Coronary artery (tissue), 2 donors: ENCODE measurements at regions not wholly inside any gene's neighbourhood (a gene's known extent, or its start where the extent isn't known, plus 50 kb on each side); places are given as distances from the start of the nearest gene placed in this dataset.

Experiments
- DNase-seq: peaks from one replicate; pipeline ENCODE4 v3.0.0-alpha.2; 2017; ENCODE audit warnings: low spot score
- H3K27ac ChIP-seq, 2 donors: fragments of 200-600 bp; sonication (generic); one replicate each; pipeline ENCODE4 v1.5.1; 2016 to 2019
- H3K4me3 ChIP-seq: fragments of 200-600 bp; sonication (generic); 2 replicates; pipeline ENCODE4 v1.5.1; 2016; ENCODE audit warnings: mild to moderate bottlenecking, moderate library complexity
- TF ChIP-seq, protein P1 (sequence below): fragments of 200-600 bp; sonication (generic); IDR thresholded peaks from one replicate; pipeline ENCODE4 v1.5.1; 2019; ENCODE audit warnings: antibody characterized with exemption

DNA sequence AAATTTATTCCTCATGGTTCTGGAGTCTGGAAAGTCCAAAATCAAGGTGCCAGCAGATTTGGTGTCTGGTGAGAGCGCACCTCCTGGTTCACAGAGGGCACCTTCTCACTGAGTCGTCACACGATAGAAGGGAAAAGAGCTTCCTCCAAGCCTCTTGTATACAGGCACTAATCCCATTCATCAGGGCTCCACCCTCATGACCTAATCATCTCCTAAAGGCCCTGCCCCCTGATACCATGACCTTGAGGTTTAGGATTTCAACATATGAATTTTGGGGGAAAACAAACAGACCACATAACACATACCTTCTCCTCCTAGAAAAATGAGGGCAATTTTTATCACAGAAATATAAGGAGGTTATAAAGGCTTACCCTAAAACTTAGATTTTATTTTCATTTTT lies 88.0 kb upstream of the NFIA start:
- no peak for DNase-seq
- no peak overlapping the region for H3K4me3 ChIP-seq
- TF ChIP-seq, protein P1, sequence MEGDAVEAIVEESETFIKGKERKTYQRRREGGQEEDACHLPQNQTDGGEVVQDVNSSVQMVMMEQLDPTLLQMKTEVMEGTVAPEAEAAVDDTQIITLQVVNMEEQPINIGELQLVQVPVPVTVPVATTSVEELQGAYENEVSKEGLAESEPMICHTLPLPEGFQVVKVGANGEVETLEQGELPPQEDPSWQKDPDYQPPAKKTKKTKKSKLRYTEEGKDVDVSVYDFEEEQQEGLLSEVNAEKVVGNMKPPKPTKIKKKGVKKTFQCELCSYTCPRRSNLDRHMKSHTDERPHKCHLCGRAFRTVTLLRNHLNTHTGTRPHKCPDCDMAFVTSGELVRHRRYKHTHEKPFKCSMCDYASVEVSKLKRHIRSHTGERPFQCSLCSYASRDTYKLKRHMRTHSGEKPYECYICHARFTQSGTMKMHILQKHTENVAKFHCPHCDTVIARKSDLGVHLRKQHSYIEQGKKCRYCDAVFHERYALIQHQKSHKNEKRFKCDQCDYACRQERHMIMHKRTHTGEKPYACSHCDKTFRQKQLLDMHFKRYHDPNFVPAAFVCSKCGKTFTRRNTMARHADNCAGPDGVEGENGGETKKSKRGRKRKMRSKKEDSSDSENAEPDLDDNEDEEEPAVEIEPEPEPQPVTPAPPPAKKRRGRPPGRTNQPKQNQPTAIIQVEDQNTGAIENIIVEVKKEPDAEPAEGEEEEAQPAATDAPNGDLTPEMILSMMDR = no peak
- no peak overlapping the region for H3K27ac ChIP-seq

DNA sequence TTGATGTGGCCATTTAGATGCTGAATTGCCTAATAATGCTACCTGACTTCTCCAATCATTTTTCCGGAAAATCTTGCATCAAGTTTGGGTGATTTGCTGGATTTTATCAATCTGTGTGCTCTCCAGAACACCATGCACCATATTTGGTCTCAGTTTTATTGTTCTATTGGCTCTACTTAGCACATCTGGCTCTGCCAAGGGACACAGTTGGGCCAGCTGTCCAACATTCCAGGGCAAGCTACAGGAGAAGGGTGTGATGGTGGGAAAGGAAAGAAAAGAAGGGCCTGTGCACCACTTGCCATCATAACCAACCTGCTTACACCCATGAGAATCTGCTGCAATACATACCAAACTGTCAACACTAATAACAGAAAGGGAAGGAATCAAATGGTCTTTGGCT lies 90.2 kb upstream of the NFIA start:
- no peak for DNase-seq
- TF ChIP-seq, protein P1 = no peak
- H3K4me3 ChIP-seq = no peak overlapping the region
- peak overlapping the region in 1 of 2 donors; percentile 1 for H3K27ac ChIP-seq

DNA sequence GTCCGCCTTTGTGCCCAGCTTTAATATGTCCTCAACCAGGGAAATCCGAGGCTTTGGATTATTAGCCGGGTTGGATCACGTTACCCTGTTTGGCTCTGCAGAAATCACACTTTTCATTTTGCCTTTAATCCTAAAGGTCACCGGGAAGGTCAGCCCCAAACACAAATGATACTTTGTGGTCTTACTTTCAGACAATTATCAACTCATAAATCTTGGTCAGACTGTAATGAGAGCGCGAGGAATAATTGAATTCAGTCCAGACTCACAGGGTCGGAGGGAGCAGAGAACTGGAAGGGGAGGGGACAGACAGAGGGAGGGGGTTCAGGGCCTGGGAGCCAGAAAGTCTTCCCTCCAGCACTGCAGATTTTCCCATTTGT lies 91.7 kb upstream of the NFIA start:
- TF ChIP-seq, protein P1 = no peak
- Histone ChIP-seq H3K4me3 (no peak overlapping the region), H3K27ac (peak overlapping the region in 1 of 2 donors; percentile 73)
- DNase-seq = no peak

DNA sequence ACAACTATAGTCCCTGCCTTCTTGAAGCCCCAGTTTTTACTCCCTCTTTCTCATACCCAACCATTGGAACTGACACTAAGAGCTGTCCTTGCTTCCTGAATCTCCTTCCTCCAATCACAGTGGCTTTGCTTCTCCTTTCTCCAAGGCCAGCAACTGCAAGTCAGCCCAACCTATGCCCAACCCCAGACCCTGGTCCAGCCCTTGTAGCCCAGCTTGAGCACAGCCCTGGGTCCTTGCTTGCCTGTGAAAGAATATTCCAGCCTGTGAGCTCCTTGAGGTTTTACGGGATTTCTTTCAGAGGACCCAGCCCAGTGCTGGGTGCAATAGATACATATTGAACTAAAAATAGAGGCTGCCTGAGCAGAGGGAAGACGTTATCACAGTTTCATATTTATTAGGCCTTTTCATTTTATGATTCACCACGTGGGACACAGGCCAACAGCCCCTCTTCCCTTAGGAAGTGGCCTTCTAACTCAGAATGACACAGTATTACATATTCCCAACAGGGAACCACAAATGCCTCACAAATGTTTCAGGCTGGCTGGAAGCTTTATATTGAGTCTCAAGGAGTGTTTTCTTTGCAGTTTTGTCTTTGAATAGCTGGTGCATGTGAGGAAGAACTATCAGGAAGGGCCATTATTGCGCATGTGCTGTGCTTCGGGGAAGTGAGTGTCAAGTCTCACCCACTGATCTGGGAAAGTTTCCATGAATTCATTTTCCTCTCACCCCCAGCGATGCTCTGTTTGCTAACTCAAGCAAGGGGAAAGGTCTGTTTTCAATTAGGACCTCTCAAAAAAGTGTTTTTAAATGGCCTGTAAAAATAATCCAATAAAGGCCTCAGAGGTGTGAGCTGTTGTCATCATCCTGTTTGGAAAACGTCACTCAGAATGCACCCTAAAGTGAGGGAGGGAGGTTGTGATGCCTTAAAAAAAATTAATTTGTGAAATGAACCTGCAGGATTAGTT lies 92.3 kb upstream of the NFIA start:
- peak overlapping the region; percentile 16 for H3K4me3 ChIP-seq
- TF ChIP-seq, protein P1 = no peak
- no peak for DNase-seq
- peak overlapping the region; percentile 3 to 73 for H3K27ac ChIP-seq

DNA sequence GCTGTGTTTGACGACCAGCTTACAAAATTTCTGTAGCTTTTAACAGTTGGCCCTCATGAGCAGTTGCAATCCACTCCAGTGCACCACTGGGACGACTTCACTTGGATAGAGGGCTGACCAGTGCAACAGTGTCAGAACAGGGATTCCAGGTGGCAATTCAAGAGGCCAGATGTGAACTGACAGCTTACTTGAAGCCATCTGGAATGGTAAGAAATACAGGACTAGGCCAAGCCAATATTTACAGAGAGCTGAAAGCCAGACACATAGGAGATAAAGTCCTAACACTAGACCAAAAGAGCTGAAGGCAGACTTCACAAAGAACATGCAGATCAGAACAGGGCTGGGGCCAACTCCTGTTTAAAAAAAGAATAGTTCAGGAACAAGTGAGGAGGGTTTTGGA lies 93.5 kb upstream of the NFIA start:
- TF ChIP-seq, protein P1 = no peak
- no peak overlapping the region for H3K27ac ChIP-seq
- no peak overlapping the region for H3K4me3 ChIP-seq
- no peak for DNase-seq

DNA sequence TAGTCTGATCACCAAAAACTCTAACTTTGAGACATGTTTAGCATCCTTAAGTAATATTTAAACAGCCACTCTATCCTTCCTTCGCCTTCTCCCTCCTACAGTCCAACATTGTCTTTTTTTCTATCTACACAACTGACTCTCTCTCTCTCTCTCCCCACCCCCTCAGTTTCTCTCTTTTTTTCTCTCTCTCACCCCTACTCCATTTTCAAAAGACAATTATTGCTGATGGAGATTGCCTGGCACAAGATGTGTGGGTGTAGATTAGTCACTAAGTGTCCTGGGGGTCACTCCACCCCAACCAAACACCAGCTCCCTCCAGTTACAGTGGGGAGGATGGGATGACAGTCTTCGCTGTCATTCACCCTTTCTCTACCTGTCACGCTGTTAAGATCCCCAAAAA lies 94.5 kb upstream of the NFIA start:
- no peak overlapping the region for H3K4me3 ChIP-seq
- no peak overlapping the region for H3K27ac ChIP-seq
- TF ChIP-seq, protein P1 = no peak
- DNase-seq = no peak
